Endothelial cell of umbilical vein (primary cell): ENCODE measurements at regions not wholly inside any gene's neighbourhood (a gene's known extent, or its start where the extent isn't known, plus 50 kb on each side); places are given as distances from the start of the nearest gene placed in this dataset.

ENCODE experiments used
- BruUV-seq: library from RNA; stranded (reverse); fragments of 400-500 nt; replicated peaks from 2 replicates; lab custom pipeline; 2021; lab: Mats Ljungman, UMichigan
- CTCF ChIA-PET: fragments of 300-600, 350-600 bp; sonication (Branson Sonifier 250); formaldehyde crosslinking; loops from one replicate; lab custom pipeline; 2021; ENCODE audit warnings: antibody characterized with exemption, inconsistent platforms; lab: Charles Lee
- POLR2A ChIA-PET: fragments of 300-600, 350-600 bp; sonication (Branson Sonifier 250); formaldehyde crosslinking; loops from one replicate; lab custom pipeline; 2021; ENCODE audit warnings: antibody characterized with exemption, inconsistent platforms; lab: Charles Lee
- DNase-seq: peaks from one replicate; pipeline ENCODE4 v3.0.0-alpha.2; 2011; ENCODE audit warnings: low read depth, low spot score
- FAIRE-seq: peaks from 2 replicates; lab custom pipeline; 2011; peaks lifted over from hg19 to GRCh38; lab: Jason Lieb, UNC
- H2AFZ ChIP-seq: 2 replicates; pipeline ENCODE4 v1.6.0; 2012; ENCODE audit warnings: low read depth, low read length, control low read depth, inconsistent platforms
- H3K27ac ChIP-seq: 2 replicates; pipeline ENCODE4 v1.5.1; 2011; ENCODE audit warnings: low read depth, mild to moderate bottlenecking, control low read depth, low read length, moderate library complexity; ENCODE audit not compliant: insufficient read depth
- H3K27me3 ChIP-seq, 2 experiments: 2 replicates each; pipeline versions ENCODE4 v1.6.0 to v1.6.1; 2011; ENCODE audit warnings: low read length in 2 of 2, mixed read lengths in 1 of 2; ENCODE audit not compliant: control insufficient read depth in 2 of 2, insufficient read depth in 2 of 2
- H3K36me3 ChIP-seq, 2 experiments: 2 replicates in 1 of 2; 3 replicates in 1 of 2; pipeline ENCODE4 v1.5.1; 2011; ENCODE audit warnings: low read length in 2 of 2, mild to moderate bottlenecking in 1 of 2, moderate library complexity in 1 of 2; ENCODE audit not compliant: control insufficient read depth in 2 of 2, insufficient read depth in 2 of 2; ENCODE audit errors: extremely low read depth in 1 of 2
- H3K4me1 ChIP-seq: 3 replicates; pipeline ENCODE4 v1.5.1; 2011; ENCODE audit warnings: mild to moderate bottlenecking, low read length; ENCODE audit not compliant: control insufficient read depth, insufficient read depth; ENCODE audit errors: extremely low read depth
- H3K4me2 ChIP-seq: 2 replicates; pipeline ENCODE4 v1.6.1; 2011; ENCODE audit warnings: low read length, control low read depth, mixed read lengths; ENCODE audit not compliant: insufficient read depth
- H3K4me3 ChIP-seq, 3 experiments: fragments of 200-600 bp in 1 of 3; sonication (generic), shearing (Covaris generic) in 1 of 3; replicated peaks in 1 of 3; 2 replicates each; pipeline ENCODE4 v1.5.1; 2011 to 2016; ENCODE audit warnings: control low read depth in 3 of 3, low read length in 3 of 3, mild to moderate bottlenecking in 2 of 3, inconsistent platforms in 1 of 3, low read depth in 1 of 3, moderate library complexity in 1 of 3; ENCODE audit not compliant: insufficient read depth in 1 of 3
- H3K79me2 ChIP-seq: 2 replicates; pipeline ENCODE4 v1.6.0; 2012; ENCODE audit warnings: low read length, inconsistent platforms; ENCODE audit not compliant: control insufficient read depth, insufficient read depth
- H3K9ac ChIP-seq: replicated peaks from 2 replicates; pipeline ENCODE3; 2011; ENCODE audit warnings: low read length, control low read depth; ENCODE audit not compliant: insufficient read depth; ENCODE audit errors: extremely low read depth
- H3K9me1 ChIP-seq: replicated peaks from 3 replicates; pipeline ENCODE4 v1.6.0; 2011; ENCODE audit warnings: mild to moderate bottlenecking, low read length; ENCODE audit not compliant: control insufficient read depth, insufficient read depth; ENCODE audit errors: extremely low read depth
- H3K9me3 ChIP-seq: replicated peaks from 2 replicates; pipeline ENCODE4 v1.5.1; 2012; ENCODE audit warnings: low read length, inconsistent platforms; ENCODE audit not compliant: control insufficient read depth, insufficient read depth
- H4K20me1 ChIP-seq: replicated peaks from 2 replicates; pipeline ENCODE3; 2011; ENCODE audit warnings: mild to moderate bottlenecking, low read length; ENCODE audit not compliant: control insufficient read depth, insufficient read depth; ENCODE audit errors: extremely low read depth
- CTCF ChIP-seq, 2 donors: IDR thresholded peaks; 1 replicate in 1 of 2; 2 replicates in 1 of 2; pipeline ENCODE4 v1.5.1; 2011; ENCODE audit warnings: low read length in 2 of 2, mild to moderate bottlenecking in 2 of 2, moderate library complexity in 2 of 2, control low read depth in 1 of 2, inconsistent platforms in 1 of 2, low read depth in 1 of 2; ENCODE audit not compliant: insufficient read depth in 1 of 2; ENCODE audit errors: extremely low read depth in 1 of 2
- EZH2 ChIP-seq: IDR thresholded peaks from 2 replicates; pipeline ENCODE4 v1.6.1; 2012; ENCODE audit warnings: borderline replicate concordance, low read depth, mild to moderate bottlenecking, moderate library complexity, low read length, inconsistent platforms; ENCODE audit not compliant: severe bottlenecking
- FOS ChIP-seq: IDR thresholded peaks from 2 replicates; pipeline ENCODE4 v1.6.1; 2011; ENCODE audit warnings: mild to moderate bottlenecking, low read length, moderate library complexity, borderline replicate concordance; ENCODE audit not compliant: insufficient read depth
- GATA2 ChIP-seq: IDR thresholded peaks from 2 replicates; pipeline ENCODE4 v1.7.0; 2011; ENCODE audit warnings: low read depth, mild to moderate bottlenecking, moderate library complexity, mixed read lengths, low read length; ENCODE audit not compliant: insufficient read length, insufficient read depth
- JUN ChIP-seq: IDR thresholded peaks from 2 replicates; pipeline ENCODE4 v1.6.1; 2011; ENCODE audit warnings: borderline replicate concordance, low read depth; ENCODE audit not compliant: insufficient read length, insufficient read depth
- MYC ChIP-seq: IDR thresholded peaks from one replicate; pipeline ENCODE4 v1.6.1; 2011; ENCODE audit warnings: mild to moderate bottlenecking, low read depth, low read length
- POLR2A ChIP-seq: IDR thresholded peaks from 2 replicates; pipeline ENCODE4 v1.6.1; 2012; ENCODE audit warnings: low read depth, mild to moderate bottlenecking, control low read depth, low read length
- POLR2AphosphoS5 ChIP-seq: IDR thresholded peaks from 2 replicates; pipeline ENCODE4 v1.6.1; 2012; ENCODE audit warnings: low read depth, mild to moderate bottlenecking, control low read depth, low read length, moderate library complexity; ENCODE audit not compliant: insufficient read depth
- dilution Hi-C: fragments of 300-500 bp; cut with MboI; formaldehyde crosslinking; loops from one replicate; pipeline ENCODE4 v1.15.0; 2019; ENCODE audit warnings: low sequenced_read_pairs; ENCODE audit not compliant: extremely low pct_ligation_motif_present
- intact Hi-C: fragments of 100-400 bp; cut with micrococcal nuclease; formaldehyde crosslinking; loops from one replicate; pipeline ENCODE4 v1.10.0; 2022
- TF ChIP-seq, protein P1 (sequence below): IDR thresholded peaks from 2 replicates; pipeline ENCODE4 v1.6.1; 2011; ENCODE audit not compliant: insufficient read depth, insufficient read length

GRCh38 chr18:1993866-1994265, 577.4 kb downstream of the METTL4 start:
- H4K20me1 ChIP-seq = no peaks in the 10 kb centered on the region
- H3K36me3 ChIP-seq = no peaks in the 10 kb centered on the region
- no peak overlapping the region for H2AFZ ChIP-seq
- intact Hi-C loops = no loop called here
- H3K4me2 ChIP-seq = no peak overlapping the region
- no peaks in the 10 kb centered on the region for H3K79me2 ChIP-seq
- ChIA-PET CTCF (no interaction called here), POLR2A (no interaction called here)
- H3K9ac ChIP-seq = no peak overlapping the region
- H3K27ac ChIP-seq = no peak overlapping the region
- H3K27me3 ChIP-seq = no peaks in the 10 kb centered on the region
- TF ChIP-seq POLR2A (no peak), CTCF (IDR thresholded peaks at IDR 0.05; ENCODE audit: extremely low read depth in 1 of 2, insufficient read depth in 1 of 2, low read depth in 1 of 2, low read length in 2 of 2) (no peak), FOS (no peak), GATA2 (no peak), POLR2AphosphoS5 (no peak), EZH2 (no peak), MYC (no peak), JUN (no peak)
- TF ChIP-seq, protein P1, sequence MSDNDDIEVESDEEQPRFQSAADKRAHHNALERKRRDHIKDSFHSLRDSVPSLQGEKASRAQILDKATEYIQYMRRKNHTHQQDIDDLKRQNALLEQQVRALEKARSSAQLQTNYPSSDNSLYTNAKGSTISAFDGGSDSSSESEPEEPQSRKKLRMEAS = no peak
- DNase-seq = no peak
- H3K4me1 ChIP-seq = no peaks in the 10 kb centered on the region
- no peaks in the 10 kb centered on the region for H3K9me3 ChIP-seq
- no TSS peak for BruUV-seq
- FAIRE-seq = no peak
- no peak overlapping the region for H3K4me3 ChIP-seq
- no peaks in the 10 kb centered on the region for H3K9me1 ChIP-seq
- dilution Hi-C loops = no loop called here
